ENCODE measurements at regions not wholly inside any gene's neighbourhood (a gene's known extent, or its start where the extent isn't known, plus 50 kb on each side); places are given as distances from the start of the nearest gene placed in this dataset.
"Not testable (repeated sequence)": the region's sequence is repeated elsewhere in the genome, so short reads cannot be mapped to it uniquely, and the experiment has no call there.

GRCh38 chr18:1306641-1307040 is 402.0 kb downstream of the ADCYAP1 start:
- DNase-seq = no peak

GRCh38 chr18:1308686-1309085 is 404.0 kb downstream of the ADCYAP1 start:
- DNase-seq = no peak

- no peak for DNase-seq
These were observed 406.7 kb downstream of the ADCYAP1 start for GRCh38 chr18:1311376-1311775.

- DNase-seq = not testable (repeated sequence)
These were observed 430.7 kb downstream of the ADCYAP1 start for GRCh38 chr18:1335345-1335744.

DNA sequence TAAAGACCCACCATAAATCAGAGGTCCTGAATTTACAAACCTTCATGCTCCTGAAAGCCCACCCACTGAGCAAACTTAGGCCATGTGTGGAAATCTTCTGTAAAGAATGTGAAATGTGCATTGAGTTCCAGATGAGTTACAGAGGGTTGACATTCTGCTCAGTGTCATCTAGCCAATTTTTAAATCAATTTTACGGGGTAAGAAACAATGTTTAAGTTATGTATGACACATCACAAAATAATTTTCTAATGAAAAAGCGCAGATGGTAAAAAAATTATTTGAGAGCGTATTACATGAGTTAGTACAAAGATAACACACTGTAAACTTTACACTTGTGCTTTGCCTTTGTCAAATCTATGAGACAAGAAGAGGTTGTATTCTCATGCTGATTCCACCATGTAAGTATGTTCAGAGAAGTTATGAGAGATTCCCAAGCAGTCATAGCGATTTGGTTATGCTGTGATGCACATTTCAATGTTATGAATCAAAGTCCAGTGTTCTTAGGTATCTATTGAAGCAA is 446.3 kb downstream of the ADCYAP1 start:
- DNase-seq = no peak

- DNase-seq = no peak
These were observed 448.4 kb downstream of the ADCYAP1 start for GRCh38 chr18:1353025-1353424.

GRCh38 chr18:1357724-1358123 is 453.1 kb downstream of the ADCYAP1 start:
- DNase-seq = no peak

DNA sequence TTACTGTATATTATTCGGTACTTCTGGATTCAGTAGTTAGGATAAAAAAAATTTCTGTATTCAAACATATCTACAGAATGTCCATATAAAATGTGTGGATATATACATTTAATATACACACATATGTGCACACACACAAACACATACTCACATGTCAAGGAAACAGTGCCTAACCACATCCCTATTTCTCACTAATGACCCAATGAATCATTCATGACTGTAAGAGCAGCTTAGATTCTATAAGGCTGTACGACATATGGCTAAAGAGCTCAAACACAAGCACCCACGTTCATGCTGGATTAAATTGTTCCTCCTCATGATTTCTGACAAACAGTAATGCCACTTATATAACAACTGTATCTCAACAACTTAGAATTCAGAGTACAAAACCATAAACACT is 457.3 kb downstream of the ADCYAP1 start:
- no peak for DNase-seq

DNA sequence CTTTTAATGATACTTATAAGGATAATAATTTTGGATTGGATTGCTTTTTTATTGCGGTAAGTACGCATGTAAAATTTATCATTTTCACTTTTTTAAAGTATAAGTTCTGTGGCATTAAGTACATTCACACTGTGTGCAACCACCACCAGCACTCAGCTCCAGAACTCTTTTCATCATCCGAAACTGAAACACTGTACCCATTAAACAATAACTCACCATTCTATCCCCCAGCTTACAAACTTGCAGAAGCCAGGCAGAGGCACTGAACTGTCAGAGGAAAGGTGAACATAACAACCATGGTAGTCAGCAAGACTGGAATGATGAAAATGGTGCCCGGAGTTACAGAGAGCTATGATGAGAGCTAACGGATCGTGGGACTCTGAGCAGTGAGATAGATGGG is 465.9 kb downstream of the ADCYAP1 start:
- no peak for DNase-seq

DNA sequence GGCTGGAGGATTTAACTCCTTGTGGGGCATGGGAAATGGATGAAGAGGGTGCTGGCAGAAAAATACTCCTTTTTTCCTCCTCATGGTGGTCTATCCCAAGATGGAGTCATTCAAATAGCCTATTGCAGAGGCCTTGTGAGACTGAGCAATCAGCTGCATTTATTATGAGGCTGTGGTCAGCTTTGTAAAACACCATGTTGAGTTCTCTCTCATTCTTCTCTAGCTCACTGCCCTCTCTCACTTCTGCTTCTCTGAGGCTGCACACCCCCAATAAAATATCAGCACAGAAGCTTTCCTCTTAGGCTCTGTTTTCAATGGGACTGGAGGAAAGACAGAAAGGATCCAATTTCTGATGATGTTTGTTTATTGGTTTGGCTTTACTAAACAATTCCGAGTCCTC is 467.1 kb downstream of the ADCYAP1 start:
- no peak for DNase-seq

GRCh38 chr18:1383465-1383864 is 478.8 kb downstream of the ADCYAP1 start:
- no peak for DNase-seq

DNA sequence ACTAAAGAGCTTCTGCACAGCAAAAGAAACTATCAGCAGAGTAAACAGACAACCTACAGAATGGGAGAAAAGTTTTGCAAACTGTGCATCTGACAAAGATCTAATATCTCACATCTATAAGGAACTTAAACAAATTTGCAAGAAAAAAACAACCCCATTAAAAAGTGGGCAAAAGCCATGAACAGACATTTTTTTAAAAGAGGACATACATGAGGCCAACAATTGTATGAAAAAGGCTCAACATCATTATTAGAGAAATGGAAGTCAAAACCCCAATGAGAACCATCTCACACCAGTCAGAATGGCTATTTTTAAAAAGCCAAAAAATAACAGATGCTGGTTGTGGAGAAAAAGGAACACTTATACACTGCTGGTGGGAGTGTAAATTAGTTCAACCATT is 483.8 kb downstream of the ADCYAP1 start:
- DNase-seq = not testable (repeated sequence)

DNA sequence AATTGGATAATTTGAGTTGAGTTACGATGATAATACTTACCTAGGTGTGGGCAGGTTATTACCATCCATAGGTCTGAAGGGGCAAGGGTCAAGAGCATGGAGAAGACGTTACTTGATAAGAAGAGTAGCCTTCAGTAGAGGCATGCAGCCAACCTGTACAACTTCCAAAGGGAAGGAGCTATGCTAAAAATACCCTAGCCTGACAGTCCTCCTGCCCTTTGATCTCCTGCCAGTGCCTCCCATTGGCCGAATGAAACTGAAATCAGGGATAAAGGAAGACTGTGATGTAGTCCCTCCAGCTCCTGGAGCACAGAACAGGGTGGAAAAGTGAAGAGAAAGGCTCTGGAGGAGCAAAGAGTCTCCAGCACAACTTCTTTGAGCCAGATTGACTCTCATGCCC is 487.4 kb downstream of the ADCYAP1 start:
- no peak for DNase-seq

- no peak for DNase-seq
These were observed 488.4 kb downstream of the ADCYAP1 start for GRCh38 chr18:1392865-1393734.

DNA sequence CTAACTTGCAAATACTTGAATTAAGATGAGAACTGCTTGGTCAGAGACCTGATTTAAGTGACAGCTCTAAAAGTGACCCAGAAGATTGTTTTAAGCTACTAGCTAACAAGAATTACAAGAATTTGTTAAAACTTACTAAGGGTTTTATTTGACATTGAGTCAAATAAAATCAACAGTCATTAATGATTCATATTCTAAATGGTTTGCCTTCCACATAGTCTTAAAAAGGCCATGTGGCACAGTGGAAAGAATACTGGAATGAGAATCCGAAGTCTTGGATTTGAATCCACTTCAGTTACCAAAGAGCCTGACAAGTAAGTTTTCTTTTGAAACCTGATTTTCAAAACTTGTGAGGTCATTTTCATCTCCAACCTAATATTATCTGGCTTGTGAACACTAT is 489.3 kb downstream of the ADCYAP1 start:
- no peak for DNase-seq

DNA sequence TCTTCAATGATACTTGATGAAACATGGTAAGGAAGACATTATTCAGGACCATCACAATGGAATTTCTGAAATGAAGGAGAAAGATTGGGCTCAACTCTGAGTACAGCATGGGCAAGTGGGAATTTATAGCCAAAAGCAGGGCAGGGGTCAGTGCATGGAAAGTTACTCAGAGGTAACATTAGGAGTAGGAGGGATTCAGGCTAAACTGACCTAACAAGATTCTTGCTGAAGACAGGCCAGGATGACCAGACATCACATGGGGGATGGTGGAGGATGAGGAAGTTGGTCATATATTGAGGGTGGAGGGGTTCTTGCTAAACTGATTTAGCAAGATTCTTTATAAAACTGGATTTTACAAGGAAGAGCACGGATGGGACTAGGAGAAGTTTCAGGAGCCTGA is 489.8 kb downstream of the ADCYAP1 start:
- no peak for DNase-seq

- DNase-seq = no peak
These were observed 490.3 kb downstream of the ADCYAP1 start for GRCh38 chr18:1394966-1395365.

DNA sequence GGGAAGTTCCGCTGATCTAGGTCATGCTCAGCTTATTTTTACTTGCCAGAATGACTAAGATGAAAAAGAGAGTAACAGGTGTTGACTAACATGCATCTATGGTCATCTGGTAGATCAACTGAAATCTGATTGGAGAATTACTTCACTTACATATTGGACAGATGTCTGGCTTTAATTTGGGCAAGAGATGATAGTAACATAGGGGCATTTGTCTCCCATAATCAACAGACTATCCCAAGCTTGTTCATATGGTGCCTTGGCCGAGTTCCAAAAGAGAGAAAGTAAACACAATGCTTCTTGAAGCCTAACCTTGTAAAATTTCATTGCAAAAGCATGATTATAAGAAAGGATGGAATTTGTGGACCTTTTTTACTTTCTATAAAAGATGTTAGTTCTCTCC is 503.7 kb downstream of the ADCYAP1 start:
- no peak for DNase-seq

DNA sequence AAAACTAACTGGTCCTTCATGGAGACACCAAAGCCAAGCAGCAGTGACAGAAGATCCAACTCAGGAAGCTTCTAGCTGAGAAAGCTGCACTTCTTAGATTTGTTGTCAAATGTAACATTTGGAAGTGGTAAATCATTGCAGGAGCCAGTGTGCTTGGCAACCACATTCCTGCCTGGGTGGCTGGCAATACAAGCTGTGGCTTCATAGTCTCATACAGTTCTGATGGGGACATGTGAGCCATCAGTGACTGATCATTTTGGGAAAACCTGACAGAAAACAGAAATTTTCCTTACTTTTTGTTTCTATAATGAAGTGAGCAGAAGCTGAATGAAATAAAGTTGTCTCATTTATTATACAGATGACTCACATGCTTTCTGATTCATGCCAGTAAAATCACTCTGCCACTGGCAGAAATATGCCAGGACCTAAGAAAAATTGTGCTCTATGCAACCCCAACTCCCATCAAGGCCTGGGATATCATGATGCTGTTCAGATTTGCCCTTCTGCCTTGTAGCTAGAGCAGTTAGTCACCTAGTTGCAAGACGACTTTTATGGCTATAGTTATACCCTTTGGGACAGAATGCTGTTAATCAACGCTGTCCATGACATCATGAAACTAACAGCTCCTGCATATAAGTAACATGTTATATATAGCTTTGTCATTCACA is 508.1 kb downstream of the ADCYAP1 start:
- no peak for DNase-seq

DNA sequence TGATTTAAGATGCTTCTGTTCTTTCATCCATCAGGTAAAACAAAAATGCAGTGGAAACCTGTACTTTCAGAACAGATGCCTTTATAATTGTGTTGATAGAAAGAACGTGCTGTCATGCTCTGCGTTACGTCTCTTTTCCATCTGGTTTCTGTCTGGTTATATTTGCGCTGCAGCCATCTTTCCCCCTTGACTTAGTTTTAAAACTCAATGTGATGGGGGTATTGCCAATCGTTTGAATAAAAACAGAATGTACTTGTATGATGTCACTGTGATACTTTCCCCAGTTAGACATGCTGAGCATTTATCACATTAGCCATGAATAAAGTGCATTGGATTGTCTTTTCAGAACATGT is 508.6 kb downstream of the ADCYAP1 start:
- no peak for DNase-seq

- DNase-seq = no peak
These were observed 511.4 kb downstream of the ADCYAP1 start for GRCh38 chr18:1416074-1416473.

DNA sequence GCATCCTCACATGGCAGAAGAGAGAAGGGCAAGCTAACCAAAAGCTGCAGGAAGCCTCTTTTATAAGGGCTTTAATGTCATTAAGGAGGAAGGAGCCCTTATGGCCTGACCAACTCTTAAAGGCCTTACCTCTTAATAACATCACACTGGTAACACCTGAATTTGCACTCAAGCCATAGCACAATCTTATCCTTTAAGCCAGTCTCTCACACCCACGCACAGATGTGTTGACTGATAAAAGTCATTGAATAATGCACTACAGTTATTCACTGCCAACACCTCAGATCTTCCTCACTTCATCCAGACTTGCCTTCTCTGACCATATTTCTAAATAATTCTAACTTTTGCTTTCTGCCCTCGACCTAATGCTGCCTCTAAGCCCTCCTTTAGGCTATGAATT is 516.8 kb downstream of the ADCYAP1 start:
- DNase-seq = no peak

DNA sequence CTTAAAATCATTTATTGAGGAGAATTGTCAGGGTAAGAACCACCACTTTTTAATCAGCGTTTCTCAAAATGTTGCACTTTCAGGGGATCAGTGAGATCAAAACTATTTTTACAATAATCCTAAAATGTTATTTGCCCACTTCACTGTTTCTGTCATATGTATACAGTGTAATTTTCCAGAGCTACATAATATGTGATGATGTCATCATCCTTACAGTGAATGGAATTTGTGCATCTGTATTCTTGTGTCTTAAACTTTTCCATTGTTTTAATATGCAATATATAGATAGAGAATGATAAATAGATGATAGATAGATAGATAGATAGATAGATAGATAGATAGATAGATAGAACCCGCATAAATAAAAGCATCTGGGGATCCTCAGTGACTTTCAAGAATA is 518.0 kb downstream of the ADCYAP1 start:
- no peak for DNase-seq

- no peak for DNase-seq
These were observed 521.0 kb downstream of the ADCYAP1 start for GRCh38 chr18:1425679-1426078.

Data from HCEC 1CT (cell line).